K562 (cell line): ENCODE measurements at regions not wholly inside any gene's neighbourhood (a gene's known extent, or its start where the extent isn't known, plus 50 kb on each side); places are given as distances from the start of the nearest gene placed in this dataset.

Experiments
- ATAC-seq: fragments of 200-7000 bp; cut with Tn5 transposase; 3 replicates; pipeline ENCODE4 v1.9.1; 2020; ENCODE audit warnings: moderate library complexity
- BruUV-seq: library from RNA; stranded (reverse); fragments of 400-500 nt; replicated peaks from 2 replicates; lab custom pipeline; 2021; lab: Mats Ljungman, UMichigan
- CTCF ChIA-PET: fragments of 300-600 bp; formaldehyde crosslinking; extraction: SDS; loops from one replicate; lab custom pipeline; 2021; ENCODE audit warnings: low intra/inter-chr PET ratio; lab: Yijun Ruan, JAX
- POLR2A ChIA-PET: fragments of 300-600, 350-650 bp; sonication (Branson Sonifier 250); formaldehyde crosslinking; extraction: SDS; loops from one replicate; lab custom pipeline; 2021; ENCODE audit warnings: antibody characterized with exemption, inconsistent platforms; lab: Yijun Ruan, JAX
- DNase-seq, 4 experiments: peaks; one replicate each; pipeline versions ENCODE4 v3.0.0 to v3.0.0-alpha.2; 2011 to 2018; ENCODE audit warnings: low spot score in 3 of 4, mixed read lengths in 3 of 4; ENCODE audit errors: extremely low read depth in 1 of 4
- FAIRE-seq: peaks from 2 replicates; lab custom pipeline; 2011; peaks lifted over from hg19 to GRCh38; lab: Jason Lieb, UNC
- H2AFZ ChIP-seq: 2 replicates; pipeline ENCODE4 v1.6.0; 2011; ENCODE audit warnings: low read depth, low read length, control low read depth, inconsistent platforms
- H3K27ac ChIP-seq: fragments of 200-600 bp; 3 replicates; pipeline ENCODE4 v1.8.0; 2011; ENCODE audit warnings: low read depth, mild to moderate bottlenecking, control low read depth, inconsistent platforms, low read length, moderate library complexity, mixed read lengths; ENCODE audit errors: extremely low read depth
- H3K27me3 ChIP-seq, 2 experiments: fragments of 300-600 bp in 1 of 2; 2 replicates in 1 of 2; 3 replicates in 1 of 2; pipeline versions ENCODE4 v1.6.0 to v1.8.0; 2011; ENCODE audit warnings: inconsistent platforms in 2 of 2, low read length in 2 of 2, mild to moderate bottlenecking in 1 of 2, mixed read lengths in 1 of 2, moderate library complexity in 1 of 2; ENCODE audit not compliant: control insufficient read depth in 2 of 2, insufficient read depth in 2 of 2
- H3K36me3 ChIP-seq: fragments of 300-600 bp; 3 replicates; pipeline ENCODE4 v1.8.0; 2011; ENCODE audit warnings: mild to moderate bottlenecking, low read length, inconsistent platforms; ENCODE audit not compliant: control insufficient read depth, insufficient read depth
- H3K4me1 ChIP-seq, 2 experiments: fragments of 200-600 bp in 1 of 2; replicated peaks in 1 of 2; 2 replicates in 1 of 2; 3 replicates in 1 of 2; pipeline versions ENCODE4 v1.5.1 to v1.8.0; 2011; ENCODE audit warnings: inconsistent platforms in 2 of 2, low read length in 2 of 2, mild to moderate bottlenecking in 1 of 2, mixed read lengths in 1 of 2, moderate library complexity in 1 of 2; ENCODE audit not compliant: control insufficient read depth in 2 of 2, insufficient read depth in 2 of 2
- H3K4me2 ChIP-seq: 2 replicates; pipeline ENCODE4 v1.6.1; 2011; ENCODE audit warnings: low read length, control low read depth, inconsistent platforms, mixed read lengths; ENCODE audit not compliant: insufficient read depth
- H3K4me3 ChIP-seq: fragments of 200-600 bp; sonication (generic), shearing (Covaris generic); 2 replicates; pipeline ENCODE4 v1.5.1; 2016; ENCODE audit warnings: control low read depth, inconsistent platforms
- H3K79me2 ChIP-seq: fragments of 200-600 bp; 3 replicates; pipeline ENCODE4 v1.8.0; 2011; ENCODE audit warnings: low read length, inconsistent platforms; ENCODE audit not compliant: control insufficient read depth, insufficient read depth
- H3K9ac ChIP-seq, 2 experiments: 2 replicates each; pipeline versions ENCODE4 v1.6.0 to v1.6.1; 2011; ENCODE audit warnings: low read depth in 2 of 2, low read length in 2 of 2, control low read depth in 1 of 2, inconsistent platforms in 1 of 2, mild to moderate bottlenecking in 1 of 2, mixed read lengths in 1 of 2; ENCODE audit not compliant: insufficient read depth in 1 of 2
- H3K9me1 ChIP-seq: one replicate; pipeline ENCODE4 v1.6.0; 2011; ENCODE audit warnings: inconsistent platforms, mild to moderate bottlenecking, low read length, moderate library complexity; ENCODE audit not compliant: control insufficient read depth, insufficient read depth
- H3K9me3 ChIP-seq: replicated peaks from 2 replicates; pipeline ENCODE4 v1.5.1; 2011; ENCODE audit warnings: low read depth, low read length, inconsistent platforms; ENCODE audit not compliant: control insufficient read depth, insufficient read depth
- H4K20me1 ChIP-seq: replicated peaks from 2 replicates; pipeline ENCODE4 v1.6.1; 2011; ENCODE audit warnings: low read length, inconsistent platforms, mixed read lengths; ENCODE audit not compliant: control insufficient read depth, insufficient read depth
- ATF6 ChIP-seq: sonication (generic); formaldehyde crosslinking; IDR thresholded peaks from 2 replicates; pipeline ENCODE4 v1.4.0; 2020; ENCODE audit warnings: mild to moderate bottlenecking, missing genetic modification reagents
- DEAF1 ChIP-seq: fragments of 450-650 bp; formaldehyde crosslinking; IDR thresholded peaks from 2 replicates; pipeline ENCODE4 v1.4.0; 2020; ENCODE audit warnings: mild to moderate bottlenecking, moderate library complexity
- HIVEP1 ChIP-seq: fragments of 250-450 bp; sonication (Bioruptor Pico); IDR thresholded peaks from 2 replicates; pipeline ENCODE4 v1.4.0; 2020; ENCODE audit warnings: mild to moderate bottlenecking
- KDM4B ChIP-seq, 2 experiments: fragments of 450-650 bp in 1 of 2; sonication (generic) in 1 of 2; IDR thresholded peaks; 2 replicates each; pipeline ENCODE4 v1.6.1; 2016 to 2017; ENCODE audit warnings: borderline replicate concordance in 2 of 2, antibody characterized with exemption in 1 of 2, low read depth in 1 of 2, mild to moderate bottlenecking in 1 of 2
- MED1 ChIP-seq: sonication (generic); formaldehyde crosslinking; IDR thresholded peaks from 2 replicates; pipeline ENCODE4 v1.8.1; 2023; ENCODE audit warnings: missing genetic modification reagents, borderline replicate concordance
- NR2C1 ChIP-seq, 2 experiments: fragments of 450-650 bp; IDR thresholded peaks; 2 replicates each; pipeline ENCODE4 v1.6.1; 2017; ENCODE audit warnings: mild to moderate bottlenecking in 2 of 2, antibody characterized with exemption in 1 of 2, inconsistent platforms in 1 of 2, missing compliant biosample characterization in 1 of 2, missing genetic modification characterization in 1 of 2
- POU5F1 ChIP-seq: fragments of 150-350 bp; IDR thresholded peaks from 2 replicates; pipeline ENCODE4 v1.6.1; 2014; ENCODE audit warnings: borderline replicate concordance, low read length, low read depth, mild to moderate bottlenecking; ENCODE audit not compliant: partially characterized antibody
- SFPQ ChIP-seq: fragments of 200-400 bp; formaldehyde crosslinking; IDR thresholded peaks from 2 replicates; pipeline ENCODE4 v1.6.1; 2017; ENCODE audit warnings: mild to moderate bottlenecking, low read depth, low read length, moderate library complexity
- SRSF3 ChIP-seq: fragments of 200-400 bp; formaldehyde crosslinking; IDR thresholded peaks from 2 replicates; pipeline ENCODE4 v1.6.1; 2016; ENCODE audit warnings: mild to moderate bottlenecking, low read length, moderate library complexity; ENCODE audit not compliant: insufficient read depth
- TARDBP ChIP-seq: fragments of 450-650 bp; IDR thresholded peaks from 2 replicates; pipeline ENCODE4 v1.6.1; 2016
- ZBTB7A ChIP-seq: IDR thresholded peaks from 2 replicates; pipeline ENCODE4 v1.6.1; 2011; ENCODE audit warnings: low read depth, mild to moderate bottlenecking, low read length, moderate library complexity, borderline replicate concordance; ENCODE audit not compliant: control insufficient read depth
- ZKSCAN3 ChIP-seq: fragments of 250-450 bp; sonication (Bioruptor Pico); IDR thresholded peaks from 2 replicates; pipeline ENCODE4 v1.4.0; 2020
- WGBS: fragments of 100-300 bp; shearing (Covaris generic); methylation state at CpG from one replicate; pipeline ENCODE4 v1.1.6; 2016; ENCODE audit warnings: low coverage, mixed read lengths; ENCODE audit not compliant: insufficient coverage; ENCODE audit errors: missing lambda C conversion rate; 5-methylcytosine and 5-hydroxymethylcytosine counted together
- in situ Hi-C: fragments of 300-500 bp; cut with MboI; formaldehyde crosslinking; loops from 4 replicates; pipeline ENCODE4 v1.15.0; 2018; ENCODE audit warnings: inconsistent platforms, mixed read lengths
- intact Hi-C: fragments of 100-400 bp; cut with micrococcal nuclease; formaldehyde crosslinking; loops from 2 replicates; pipeline ENCODE4 v1.14.2; 2022

- no peaks in the 10 kb centered on the region for H3K9me1 ChIP-seq
- no peak for ATAC-seq
- POLR2A ChIA-PET, result no interaction called here
These were observed 606.9 kb upstream of the SALL1 start for GRCh38 chr16:51757921-51758479.

More at GRCh38 chr16:51757921-51758479, 606.9 kb upstream of the SALL1 start:
- Histone ChIP-seq H3K9ac (no peak overlapping the region), H3K36me3 (no peaks in the 10 kb centered on the region), H3K9me3 (no peaks in the 10 kb centered on the region), H2AFZ (no peak overlapping the region), H3K4me3 (no peak overlapping the region), H3K27ac (no peak overlapping the region), H4K20me1 (no peaks in the 10 kb centered on the region), H3K79me2 (no peaks in the 10 kb centered on the region), H3K27me3 (no peaks in the 10 kb centered on the region), H3K4me2 (no peak overlapping the region), H3K4me1 (no peaks in the 10 kb centered on the region)
- no peak for FAIRE-seq
- no TSS peak for BruUV-seq
- 0% methylated on average over 2 of the region's 2 CpGs for WGBS
- CTCF ChIA-PET, result no interaction called here
- in situ Hi-C loops, result no loop called here
- intact Hi-C loops, result no loop called here
- TF ChIP-seq SFPQ, result no peak
- TF ChIP-seq TARDBP, result no peak
- TF ChIP-seq MED1, result no peak
- TF ChIP-seq ATF6 (CRISPR knock-in tag), result no peak
- TF ChIP-seq ZKSCAN3 (CRISPR knock-in tag), result no peak
- no peak for TF ChIP-seq NR2C1 (IDR thresholded peaks at IDR 0.05)
- no peak for TF ChIP-seq NR2C1 (tag; IDR thresholded peaks at IDR 0.05)
- no peak for TF ChIP-seq SRSF3
- TF ChIP-seq ZBTB7A, result no peak
- TF ChIP-seq KDM4B (IDR thresholded peaks at IDR 0.05; ENCODE audit: borderline replicate concordance in 2 of 2, low read depth in 1 of 2), result no peak
- no peak for TF ChIP-seq POU5F1
- no peak for TF ChIP-seq DEAF1 (CRISPR knock-in tag)
- TF ChIP-seq HIVEP1 (CRISPR knock-in tag), result no peak
- no peak for DNase-seq
